Fibroblast of villous mesenchyme (primary cell): ENCODE measurements at regions not wholly inside any gene's neighbourhood (a gene's known extent, or its start where the extent isn't known, plus 50 kb on each side); places are given as distances from the start of the nearest gene placed in this dataset.

Experiments used
- DNase-seq: peaks from one replicate; pipeline ENCODE4 v3.0.0-alpha.2; 2010; ENCODE audit warnings: low read depth
- H3K4me3 ChIP-seq: 2 replicates; pipeline ENCODE4 v1.5.1; 2011; ENCODE audit warnings: low read depth, mild to moderate bottlenecking, low read length
- CTCF ChIP-seq: IDR thresholded peaks from 2 replicates; pipeline ENCODE4 v1.5.1; 2012; ENCODE audit warnings: low read depth, mild to moderate bottlenecking, low read length; ENCODE audit not compliant: insufficient read depth

GRCh38 chr20:1805816-1806215, 89.4 kb upstream of the SIRPA start:
- no peak overlapping the region for H3K4me3 ChIP-seq
- no peak for DNase-seq
- no peak for TF ChIP-seq CTCF

- no peak overlapping the region for H3K4me3 ChIP-seq
- DNase-seq = no peak
- TF ChIP-seq CTCF = no peak
Measured at GRCh38 chr20:1805161-1805581, 90.0 kb upstream of the SIRPA start.

GRCh38 chr20:1804554-1804956, 90.7 kb upstream of the SIRPA start:
- TF ChIP-seq CTCF = no peak
- no peak overlapping the region for H3K4me3 ChIP-seq
- no peak for DNase-seq

GRCh38 chr20:1803932-1804501, 91.2 kb upstream of the SIRPA start:
- peak overlapping the region; percentile 57 for H3K4me3 ChIP-seq
- no peak for DNase-seq
- no peak for TF ChIP-seq CTCF

- no peak for TF ChIP-seq CTCF
- peak overlapping the region; percentile 57 for H3K4me3 ChIP-seq
- DNase-seq = peak; percentile 65
Measured at GRCh38 chr20:1803061-1803931, 91.9 kb upstream of the SIRPA start.

- peak overlapping the region; percentile 57 for H3K4me3 ChIP-seq
- TF ChIP-seq CTCF = peak; percentile 53
Measured at GRCh38 chr20:1802385-1803060, 92.7 kb upstream of the SIRPA start.

More at GRCh38 chr20:1802385-1803060, 92.7 kb upstream of the SIRPA start:
- peak; percentile 68 for DNase-seq
